Activated T-helper 2 cell treated with anti-CD3 and anti-CD28 coated beads, Interferon-gamma antibody, Interleukin-2, Interleukin-4, amounts not matched to agents 10 μg/mL and 5 μg/mL and 100 μg/mL, durations not matched to agents 14 hours and 24 hours and 36 hours (primary cell): ENCODE measurements at regions not wholly inside any gene's neighbourhood (a gene's known extent, or its start where the extent isn't known, plus 50 kb on each side); places are given as distances from the start of the nearest gene placed in this dataset.
"Not testable (repeated sequence)": the region's sequence is repeated elsewhere in the genome, so short reads cannot be mapped to it uniquely, and the experiment has no call there.

Source experiments
- DNase-seq: peaks from one replicate; pipeline ENCODE4 v3.0.0; 2021; ENCODE audit warnings: low spot score
- H3K27ac Mint-ChIP-seq: one replicate; pipeline ENCODE4 v1.8.0; 2021; ENCODE audit warnings: mixed read lengths
- H3K27me3 Mint-ChIP-seq: one replicate; pipeline ENCODE4 v1.8.0; 2021; ENCODE audit warnings: low read depth, mixed read lengths
- H3K36me3 Mint-ChIP-seq: one replicate; pipeline ENCODE4 v1.8.0; 2021; ENCODE audit warnings: low read depth, mixed read lengths
- H3K4me1 Mint-ChIP-seq: one replicate; pipeline ENCODE4 v1.8.0; 2021; ENCODE audit warnings: low read depth, mixed read lengths
- H3K4me3 Mint-ChIP-seq: one replicate; pipeline ENCODE4 v1.8.0; 2021; ENCODE audit warnings: low read depth, mild to moderate bottlenecking, moderate library complexity, mixed read lengths
- H3K9me3 Mint-ChIP-seq: one replicate; pipeline ENCODE4 v1.8.0; 2021; ENCODE audit warnings: mixed read lengths
- intact Hi-C: fragments of 100-400 bp; cut with micrococcal nuclease; formaldehyde crosslinking; loops from one replicate; pipeline ENCODE4 v1.15.1; 2023

- intact Hi-C loops, H3K9me3 Mint-ChIP-seq, H3K4me3 Mint-ChIP-seq, H3K27ac Mint-ChIP-seq, DNase-seq, H3K27me3 Mint-ChIP-seq, H3K36me3 Mint-ChIP-seq, H3K4me1 Mint-ChIP-seq: not testable (repeated sequence)
These were observed 156.4 kb downstream of the SPATA31A6 start for GRCh38 chr9:42339671-42340434.

DNA sequence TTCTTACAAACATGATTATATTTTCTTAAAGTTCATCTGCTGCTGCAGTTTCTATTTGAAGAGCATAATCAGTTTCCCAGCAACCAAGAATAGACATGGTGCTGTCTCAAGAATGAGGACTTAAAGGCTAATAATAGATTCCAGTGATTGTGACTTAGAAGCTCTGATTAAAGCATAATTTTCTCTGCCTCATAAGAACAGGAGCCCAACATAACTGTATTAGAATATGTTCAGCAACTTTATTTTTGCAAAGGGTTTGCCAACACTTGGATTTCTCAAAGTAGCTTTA lies 156.9 kb downstream of the SPATA31A6 start:
- H3K27me3 Mint-ChIP-seq, H3K27ac Mint-ChIP-seq, H3K4me1 Mint-ChIP-seq, H3K4me3 Mint-ChIP-seq, intact Hi-C loops, H3K9me3 Mint-ChIP-seq, DNase-seq, H3K36me3 Mint-ChIP-seq: not testable (repeated sequence)

GRCh38 chr9:42341860-42342259 lies 158.4 kb downstream of the SPATA31A6 start:
- H3K27ac Mint-ChIP-seq, H3K4me1 Mint-ChIP-seq, DNase-seq, H3K4me3 Mint-ChIP-seq, H3K9me3 Mint-ChIP-seq, H3K36me3 Mint-ChIP-seq, intact Hi-C loops, H3K27me3 Mint-ChIP-seq: not testable (repeated sequence)

GRCh38 chr9:42342297-42342696 lies 158.8 kb downstream of the SPATA31A6 start:
- not testable (repeated sequence) for H3K4me1 Mint-ChIP-seq, H3K27ac Mint-ChIP-seq, H3K9me3 Mint-ChIP-seq

GRCh38 chr9:42344508-42344907 lies 161.0 kb downstream of the SPATA31A6 start:
- DNase-seq, H3K9me3 Mint-ChIP-seq, H3K27ac Mint-ChIP-seq, H3K4me3 Mint-ChIP-seq, intact Hi-C loops, H3K27me3 Mint-ChIP-seq, H3K4me1 Mint-ChIP-seq, H3K36me3 Mint-ChIP-seq: not testable (repeated sequence)

More at GRCh38 chr9:42342297-42342696, 158.8 kb downstream of the SPATA31A6 start:
- DNase-seq, H3K36me3 Mint-ChIP-seq, H3K4me3 Mint-ChIP-seq, intact Hi-C loops, H3K27me3 Mint-ChIP-seq: not testable (repeated sequence)

DNA sequence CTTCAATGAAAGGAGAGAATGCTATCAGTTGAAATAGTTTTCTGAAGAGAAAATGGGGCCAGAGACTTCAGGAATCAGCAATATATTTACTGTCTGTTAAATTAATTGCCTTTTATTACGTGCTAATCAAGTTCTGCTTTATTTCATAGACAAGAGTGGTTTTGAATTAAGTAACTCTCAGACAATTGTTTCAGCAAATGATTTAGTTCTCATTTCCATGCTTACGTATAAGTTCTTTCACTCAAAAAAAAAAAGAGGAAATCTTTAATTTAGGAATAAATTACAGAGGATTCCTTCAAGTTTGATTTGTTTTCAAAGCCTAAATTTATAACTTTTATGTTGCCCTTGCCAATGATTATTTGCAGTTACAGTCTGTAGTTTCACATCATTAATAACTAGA lies 163.5 kb downstream of the SPATA31A6 start:
- H3K4me1 Mint-ChIP-seq, H3K9me3 Mint-ChIP-seq, H3K4me3 Mint-ChIP-seq, H3K36me3 Mint-ChIP-seq, DNase-seq, H3K27me3 Mint-ChIP-seq, intact Hi-C loops, H3K27ac Mint-ChIP-seq: not testable (repeated sequence)

GRCh38 chr9:42349181-42349580 lies 165.7 kb downstream of the SPATA31A6 start:
- H3K27me3 Mint-ChIP-seq, H3K27ac Mint-ChIP-seq, H3K36me3 Mint-ChIP-seq, H3K4me1 Mint-ChIP-seq, DNase-seq, H3K4me3 Mint-ChIP-seq, intact Hi-C loops, H3K9me3 Mint-ChIP-seq: not testable (repeated sequence)

- intact Hi-C loops, H3K4me1 Mint-ChIP-seq, H3K9me3 Mint-ChIP-seq, H3K27me3 Mint-ChIP-seq, DNase-seq, H3K36me3 Mint-ChIP-seq, H3K27ac Mint-ChIP-seq, H3K4me3 Mint-ChIP-seq: not testable (repeated sequence)
These were observed 167.0 kb downstream of the SPATA31A6 start for GRCh38 chr9:42350412-42350811.

DNA sequence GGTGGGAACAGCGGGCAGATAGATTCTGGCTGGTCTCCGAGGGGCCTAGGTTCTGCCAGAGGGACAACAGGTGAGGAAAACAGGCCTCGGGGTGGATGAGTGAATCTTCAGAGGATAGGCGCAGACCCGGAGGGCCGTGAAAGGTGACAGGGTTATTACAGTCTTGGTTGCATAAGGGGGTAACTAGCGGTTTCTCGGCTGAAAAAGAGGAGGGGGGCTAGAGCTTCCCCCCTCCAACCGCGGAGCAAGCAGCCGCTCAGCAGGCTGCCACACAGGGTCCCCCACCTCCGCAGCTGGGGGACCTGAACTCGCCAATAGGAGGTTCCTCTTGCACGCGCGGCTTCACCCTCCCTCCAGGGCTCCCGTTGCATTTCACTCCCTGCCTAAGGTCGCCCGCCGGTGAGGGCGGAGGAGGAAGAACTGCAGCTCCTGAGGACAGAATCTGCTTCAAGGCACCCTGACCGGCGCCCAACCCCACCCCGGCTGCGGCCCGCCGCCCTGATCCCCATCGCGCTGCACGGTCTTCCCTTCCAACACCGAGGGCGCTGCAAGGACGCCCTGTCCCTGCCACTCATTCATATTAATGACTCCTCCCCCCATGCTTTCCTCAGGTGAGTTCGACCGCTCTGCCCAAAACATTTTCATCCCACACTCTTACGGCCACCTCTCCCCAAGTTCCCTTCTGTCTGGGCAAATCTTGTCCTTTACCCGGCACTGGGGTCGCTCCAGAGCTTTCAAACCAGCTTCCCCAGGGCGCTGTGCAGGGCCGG lies 174.3 kb downstream of the SPATA31A6 start:
- intact Hi-C loops: not testable (repeated sequence)

DNA sequence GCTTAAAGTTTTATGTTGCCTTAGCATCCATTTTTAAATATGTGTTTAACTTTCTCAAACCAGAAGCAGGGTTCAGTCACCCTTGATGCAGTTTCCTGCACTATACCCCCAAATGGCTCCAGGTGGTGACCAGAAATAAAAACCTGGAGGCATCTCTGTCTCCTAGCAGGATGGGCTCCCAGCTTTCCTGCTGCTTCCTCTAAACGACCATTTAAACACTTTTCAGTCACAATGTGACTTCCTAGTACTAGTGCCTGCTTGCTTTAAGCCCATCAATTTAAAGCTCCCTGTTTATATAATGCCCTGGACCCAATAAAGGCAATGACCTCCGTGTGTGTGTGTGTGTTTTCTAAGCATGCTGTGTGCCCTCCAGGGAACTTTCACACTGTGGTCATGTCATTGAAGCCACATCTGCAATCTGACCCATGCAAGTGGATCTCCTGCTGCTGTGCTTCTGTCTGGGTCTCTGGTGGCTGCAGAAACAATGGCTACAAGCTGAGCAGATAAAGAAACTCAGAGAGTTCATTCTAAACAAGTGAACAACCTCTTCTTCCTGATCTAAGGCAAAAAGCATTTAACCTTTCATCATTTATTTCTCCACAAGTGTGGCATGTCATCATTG lies 175.3 kb downstream of the SPATA31A6 start:
- peaks cover 11% of the 10 kb centered on the region for H3K27me3 Mint-ChIP-seq
- intact Hi-C loops, H3K4me3 Mint-ChIP-seq, H3K9me3 Mint-ChIP-seq, H3K36me3 Mint-ChIP-seq, DNase-seq, H3K4me1 Mint-ChIP-seq, H3K27ac Mint-ChIP-seq: not testable (repeated sequence)

More for the DNA sequence above, 174.3 kb downstream of the SPATA31A6 start:
- not testable (repeated sequence) for DNase-seq, H3K4me3 Mint-ChIP-seq, H3K36me3 Mint-ChIP-seq, H3K27ac Mint-ChIP-seq, H3K4me1 Mint-ChIP-seq, H3K9me3 Mint-ChIP-seq
- H3K27me3 Mint-ChIP-seq: peaks cover 11% of the 10 kb centered on the region

DNA sequence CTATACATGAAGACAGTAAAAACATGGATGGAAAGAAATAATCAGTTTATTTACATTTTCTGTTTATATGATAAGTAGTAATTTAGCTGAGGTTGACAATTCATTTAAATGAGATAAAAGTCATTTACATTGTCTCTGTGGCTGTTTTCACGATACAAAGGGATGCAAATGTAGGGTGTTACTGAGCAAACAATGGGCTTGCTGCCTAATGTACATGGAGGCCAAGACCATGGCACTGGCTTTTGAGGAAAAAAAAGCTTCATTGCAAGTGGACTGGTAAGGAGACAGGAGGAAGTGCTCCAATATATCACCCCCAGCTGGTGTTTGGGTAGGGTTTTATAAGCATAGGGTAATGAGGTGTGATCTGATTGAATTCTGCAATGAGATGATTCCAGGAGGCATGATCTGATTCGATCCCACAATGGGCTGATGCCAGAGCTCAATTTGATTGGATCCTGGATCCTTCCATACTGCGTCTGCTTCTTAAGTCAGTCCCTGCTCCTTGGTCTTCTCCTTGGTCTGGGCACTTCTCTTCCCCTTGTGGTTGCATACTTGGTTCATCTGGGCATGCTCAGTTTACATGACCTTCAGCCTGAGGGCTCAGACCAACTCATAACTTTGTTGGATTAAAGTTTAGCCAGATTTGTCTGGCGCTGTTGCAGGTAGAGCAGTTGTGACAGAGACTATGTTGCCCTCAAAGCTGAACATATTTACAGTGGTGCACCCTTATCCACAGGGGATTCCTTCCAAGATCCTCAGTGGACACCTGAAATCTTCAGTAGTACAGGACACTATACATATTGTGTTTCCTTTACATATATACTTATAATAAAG lies 181.2 kb downstream of the SPATA31A6 start:
- H3K4me3 Mint-ChIP-seq, H3K36me3 Mint-ChIP-seq, DNase-seq, H3K9me3 Mint-ChIP-seq, H3K27ac Mint-ChIP-seq, H3K4me1 Mint-ChIP-seq, H3K27me3 Mint-ChIP-seq, intact Hi-C loops: not testable (repeated sequence)

- H3K4me3 Mint-ChIP-seq, H3K9me3 Mint-ChIP-seq, DNase-seq, intact Hi-C loops, H3K4me1 Mint-ChIP-seq, H3K27me3 Mint-ChIP-seq, H3K27ac Mint-ChIP-seq, H3K36me3 Mint-ChIP-seq: not testable (repeated sequence)
These were observed 181.9 kb downstream of the SPATA31A6 start for GRCh38 chr9:42365244-42365945.
